Fibroblast of villous mesenchyme (primary cell): ENCODE measurements at regions not wholly inside any gene's neighbourhood (a gene's known extent, or its start where the extent isn't known, plus 50 kb on each side); places are given as distances from the start of the nearest gene placed in this dataset.

Source experiments
- DNase-seq: peaks from one replicate; pipeline ENCODE4 v3.0.0-alpha.2; 2010; ENCODE audit warnings: low read depth
- H3K4me3 ChIP-seq: 2 replicates; pipeline ENCODE4 v1.5.1; 2011; ENCODE audit warnings: low read depth, mild to moderate bottlenecking, low read length
- TF ChIP-seq, protein P1 (sequence below): IDR thresholded peaks from 2 replicates; pipeline ENCODE4 v1.5.1; 2012; ENCODE audit warnings: low read depth, mild to moderate bottlenecking, low read length; ENCODE audit not compliant: insufficient read depth

DNA sequence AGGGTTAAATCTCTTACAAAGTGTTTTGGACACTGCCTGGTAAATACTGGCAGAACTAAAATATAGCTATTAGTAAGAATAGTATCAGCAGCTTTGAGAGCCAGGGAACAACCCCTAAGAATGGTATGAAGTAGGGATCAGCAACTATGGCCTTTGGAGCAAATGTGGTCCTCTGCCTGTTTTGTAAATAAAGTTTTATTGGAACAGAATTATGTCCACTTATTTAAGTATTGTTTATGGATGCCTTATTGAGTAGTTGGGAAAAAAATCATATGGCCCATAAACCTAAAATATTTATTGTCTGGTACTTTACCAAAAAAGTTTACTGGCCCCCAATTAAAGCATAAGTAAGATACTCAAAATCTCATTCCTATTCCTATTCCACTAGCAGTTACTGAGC lies 182.2 kb downstream of the PALM2AKAP2 start:
- no peak overlapping the region for H3K4me3 ChIP-seq
- TF ChIP-seq, protein P1, sequence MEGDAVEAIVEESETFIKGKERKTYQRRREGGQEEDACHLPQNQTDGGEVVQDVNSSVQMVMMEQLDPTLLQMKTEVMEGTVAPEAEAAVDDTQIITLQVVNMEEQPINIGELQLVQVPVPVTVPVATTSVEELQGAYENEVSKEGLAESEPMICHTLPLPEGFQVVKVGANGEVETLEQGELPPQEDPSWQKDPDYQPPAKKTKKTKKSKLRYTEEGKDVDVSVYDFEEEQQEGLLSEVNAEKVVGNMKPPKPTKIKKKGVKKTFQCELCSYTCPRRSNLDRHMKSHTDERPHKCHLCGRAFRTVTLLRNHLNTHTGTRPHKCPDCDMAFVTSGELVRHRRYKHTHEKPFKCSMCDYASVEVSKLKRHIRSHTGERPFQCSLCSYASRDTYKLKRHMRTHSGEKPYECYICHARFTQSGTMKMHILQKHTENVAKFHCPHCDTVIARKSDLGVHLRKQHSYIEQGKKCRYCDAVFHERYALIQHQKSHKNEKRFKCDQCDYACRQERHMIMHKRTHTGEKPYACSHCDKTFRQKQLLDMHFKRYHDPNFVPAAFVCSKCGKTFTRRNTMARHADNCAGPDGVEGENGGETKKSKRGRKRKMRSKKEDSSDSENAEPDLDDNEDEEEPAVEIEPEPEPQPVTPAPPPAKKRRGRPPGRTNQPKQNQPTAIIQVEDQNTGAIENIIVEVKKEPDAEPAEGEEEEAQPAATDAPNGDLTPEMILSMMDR: no peak

DNA sequence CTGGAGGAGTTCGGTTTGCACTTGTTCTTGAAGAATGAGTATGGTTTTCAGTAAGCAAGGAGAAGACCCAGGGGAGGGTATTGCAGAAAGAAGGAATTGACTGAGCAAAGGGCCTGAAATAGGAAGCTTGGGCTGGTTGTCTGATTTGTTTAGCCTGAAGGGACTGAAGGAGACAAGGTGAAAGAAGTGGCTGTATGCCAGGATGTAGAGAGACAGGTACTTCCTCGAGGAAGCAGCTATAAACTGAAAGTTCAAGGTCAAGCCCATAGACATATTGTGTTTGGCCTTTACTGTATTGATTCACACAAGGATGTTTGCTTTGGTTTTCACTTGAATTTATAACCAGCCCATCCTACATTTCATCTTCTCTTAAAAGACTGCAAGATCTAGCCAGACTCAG lies 183.1 kb downstream of the PALM2AKAP2 start:
- TF ChIP-seq, protein P1: no peak
- H3K4me3 ChIP-seq: no peak overlapping the region
- no peak for DNase-seq

More for the DNA sequence above, 182.2 kb downstream of the PALM2AKAP2 start:
- no peak for DNase-seq

DNA sequence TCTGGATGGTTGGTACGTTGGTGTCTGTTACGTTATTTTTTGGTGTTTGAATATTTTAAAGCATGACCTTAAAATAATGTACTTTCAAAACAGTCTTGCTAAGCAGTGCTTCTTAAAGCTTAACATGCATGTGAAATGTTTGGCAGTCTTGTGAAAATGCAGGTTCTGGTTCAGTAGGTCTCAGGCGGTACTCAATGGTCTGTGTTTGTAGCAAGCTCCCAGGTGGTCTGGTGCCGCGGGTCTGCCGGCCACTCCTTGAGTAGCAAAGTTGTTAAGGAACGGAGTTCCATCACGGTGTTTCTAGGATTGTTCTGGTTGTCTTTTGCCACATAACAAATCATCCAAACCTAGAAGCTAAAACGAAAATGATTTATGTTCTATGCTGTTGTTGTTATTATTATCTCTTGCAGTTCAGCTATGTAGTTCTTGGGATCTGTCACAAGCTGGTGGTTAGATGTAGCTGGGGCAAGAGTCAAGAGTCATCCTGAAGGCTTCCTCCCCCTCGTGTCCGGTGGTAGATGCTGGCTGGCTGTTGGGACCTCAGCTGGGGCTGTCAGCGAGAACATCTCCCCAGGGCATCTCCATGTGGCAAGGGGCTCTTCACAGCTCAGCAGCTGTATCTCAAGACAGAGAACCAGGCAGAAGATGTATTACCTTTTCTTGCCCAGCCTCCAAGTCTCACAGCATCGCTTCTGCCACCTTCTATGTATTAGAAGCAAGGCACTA lies 186.8 kb downstream of the PALM2AKAP2 start:
- no peak for DNase-seq
- TF ChIP-seq, protein P1: no peak
- no peak overlapping the region for H3K4me3 ChIP-seq

DNA sequence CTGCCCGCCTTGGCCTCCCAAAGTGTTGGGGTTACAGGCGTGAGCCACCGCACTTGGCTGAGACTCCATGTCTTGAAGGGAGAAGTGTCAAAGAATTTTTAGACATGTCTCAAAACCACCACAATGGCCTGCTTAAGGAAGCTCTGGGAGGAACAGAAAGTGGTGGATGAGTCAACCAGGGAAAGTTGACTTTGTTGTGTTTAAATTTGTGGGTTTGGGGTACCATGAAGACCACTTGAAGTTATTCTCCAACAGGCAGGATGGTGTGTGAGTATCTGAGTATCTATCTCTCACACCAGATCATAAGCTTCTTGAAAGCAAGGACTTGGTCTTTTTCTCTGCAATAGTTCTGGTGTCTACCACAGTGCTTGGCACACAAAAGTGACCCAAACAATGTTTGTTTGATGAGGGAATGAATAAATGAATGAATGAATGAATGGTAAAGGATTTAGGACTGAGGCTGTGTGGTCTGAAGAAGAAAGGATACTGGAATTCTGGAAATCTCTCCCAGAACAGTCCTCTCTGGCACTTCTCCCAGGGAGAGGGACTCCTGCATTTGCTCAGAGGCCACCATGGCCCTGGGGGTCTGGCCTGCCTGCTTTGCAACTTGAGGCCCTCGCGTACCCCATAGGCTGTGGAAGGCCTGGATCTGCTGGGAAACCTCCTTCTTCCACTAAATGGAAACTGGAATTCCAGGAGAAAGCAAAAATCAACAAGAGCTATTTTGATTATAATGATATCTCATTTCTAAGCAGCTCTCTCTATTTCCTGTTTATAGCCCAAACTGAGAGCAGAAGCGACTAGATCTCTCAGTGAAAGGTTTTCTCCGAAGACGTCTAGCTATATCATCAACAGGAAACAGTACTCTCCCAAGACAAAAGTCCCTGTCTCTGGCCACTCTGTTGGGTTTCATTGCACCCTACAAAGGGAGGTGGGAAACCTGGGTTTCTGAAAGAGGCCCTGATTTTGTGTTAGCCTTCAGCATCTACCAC lies 187.9 kb downstream of the PALM2AKAP2 start:
- DNase-seq: no peak
- TF ChIP-seq, protein P1: no peak
- H3K4me3 ChIP-seq: no peak overlapping the region

DNA sequence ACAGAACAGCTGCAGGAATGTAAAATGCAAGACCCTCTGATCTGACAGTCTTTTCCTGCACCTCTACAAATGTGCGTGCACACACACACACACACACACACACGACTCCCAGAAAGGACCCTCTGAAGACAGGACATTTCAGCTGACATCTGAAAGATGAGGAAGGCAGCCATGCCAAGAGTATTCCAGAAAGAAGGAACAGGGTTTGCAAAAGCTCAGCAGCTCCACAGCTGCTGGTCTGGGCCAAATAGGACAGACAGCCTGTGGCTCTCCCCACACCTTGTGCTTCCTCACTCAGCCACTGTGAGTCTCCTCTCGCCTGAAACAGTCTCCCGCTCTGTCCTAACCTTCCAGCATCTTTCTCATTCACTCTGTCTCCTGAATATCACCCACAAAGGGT lies 189.0 kb downstream of the PALM2AKAP2 start:
- no peak overlapping the region for H3K4me3 ChIP-seq
- DNase-seq: peak; percentile 38
- TF ChIP-seq, protein P1: peak; percentile 41

DNA sequence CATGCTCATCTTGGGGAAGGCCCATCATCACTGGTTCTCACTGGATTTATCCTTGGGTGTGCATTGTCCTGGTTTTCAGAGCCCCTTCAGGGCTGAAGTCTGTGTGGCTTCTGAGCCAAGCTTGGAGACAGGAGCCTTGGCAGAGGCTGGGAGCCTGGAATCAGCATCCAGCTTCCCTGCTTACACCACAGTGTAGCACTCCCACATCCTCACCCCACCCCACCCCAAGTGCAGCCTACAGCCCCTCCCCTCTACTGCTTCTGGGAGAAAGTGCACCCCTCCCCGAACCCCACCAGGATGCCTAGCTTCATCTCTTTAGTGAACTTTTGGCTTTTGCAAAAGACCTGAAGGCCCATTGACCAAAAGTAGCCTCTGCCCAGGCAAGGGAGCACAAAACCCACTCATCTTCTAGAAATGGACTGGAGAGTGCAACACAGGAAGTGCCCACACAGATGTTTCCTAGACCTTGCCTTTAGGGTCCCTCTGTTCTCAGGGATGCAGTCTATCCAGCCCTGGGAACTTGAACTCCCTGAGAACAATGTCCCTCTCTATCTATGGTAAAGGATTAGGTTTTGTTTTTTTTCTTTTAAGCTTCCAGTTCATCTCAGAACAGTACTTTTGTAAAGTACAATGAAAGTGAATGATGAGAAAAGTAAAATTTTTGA lies 189.7 kb downstream of the PALM2AKAP2 start:
- no peak for DNase-seq
- no peak overlapping the region for H3K4me3 ChIP-seq
- TF ChIP-seq, protein P1: no peak
